ENCODE measurements at regions not wholly inside any gene's neighbourhood (a gene's known extent, or its start where the extent isn't known, plus 50 kb on each side); places are given as distances from the start of the nearest gene placed in this dataset.
A peak's percentile ranks its signal among the peaks of the same experiment; 100 is the strongest.

DNA sequence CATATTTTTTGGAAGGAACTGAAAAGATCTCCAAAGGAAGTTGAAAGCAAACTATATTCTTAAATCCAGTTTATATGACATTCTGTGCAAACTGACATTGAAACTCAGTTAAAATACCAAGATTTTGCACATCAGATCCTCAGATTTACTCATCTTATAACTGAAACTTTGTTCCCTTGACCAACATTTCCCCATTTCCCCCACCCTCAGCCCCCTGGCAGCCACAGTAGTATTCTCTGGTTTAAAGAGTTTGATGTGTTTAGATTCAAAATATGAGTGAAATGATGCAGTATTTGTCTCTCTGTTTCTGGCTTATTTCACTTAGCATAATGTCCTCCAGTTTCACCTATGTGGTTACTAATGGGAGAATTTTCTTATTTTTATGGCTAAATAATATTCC is 99.2 kb upstream of the ITGA4 start:
- peak; percentile 20 for DNase-seq

DNA sequence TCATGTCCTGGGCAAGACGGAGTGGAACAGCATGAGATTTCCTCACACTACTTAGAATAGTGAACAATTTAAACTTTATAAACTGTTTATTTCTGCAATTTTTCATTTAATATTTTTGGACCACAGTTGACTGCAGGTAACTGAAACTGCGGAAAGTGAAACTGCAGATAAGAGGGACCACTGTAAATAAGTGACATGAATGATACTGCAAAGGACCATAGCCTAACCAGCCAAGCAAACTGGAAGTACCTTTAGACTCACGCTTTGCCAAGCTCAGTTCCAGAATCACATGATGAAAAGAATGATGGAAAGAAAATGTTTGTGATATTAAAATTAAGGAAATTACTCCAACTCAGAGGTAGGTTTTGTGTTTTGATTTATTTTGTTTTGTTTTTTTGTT is 94.6 kb upstream of the ITGA4 start:
- DNase-seq = no peak

DNA sequence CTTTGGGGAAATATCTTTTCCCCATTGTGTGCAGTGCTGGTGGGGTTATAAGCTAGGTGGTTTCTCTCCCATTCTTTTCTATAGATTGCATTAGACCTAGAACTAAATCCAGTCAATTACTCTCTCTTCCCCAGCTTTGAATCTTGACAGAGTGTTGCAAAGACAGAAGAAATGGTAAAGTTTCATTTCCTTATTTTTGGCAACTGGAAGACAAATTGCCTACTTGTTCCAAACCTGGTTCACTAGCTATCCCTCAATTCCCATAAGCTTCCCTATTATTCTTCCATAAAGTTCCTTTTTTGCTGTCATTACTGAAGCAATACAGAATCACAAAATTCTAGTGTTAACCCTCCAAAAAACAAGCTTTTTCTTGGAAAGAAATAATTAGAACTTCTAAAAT is 94.0 kb upstream of the ITGA4 start:
- DNase-seq = no peak

DNA sequence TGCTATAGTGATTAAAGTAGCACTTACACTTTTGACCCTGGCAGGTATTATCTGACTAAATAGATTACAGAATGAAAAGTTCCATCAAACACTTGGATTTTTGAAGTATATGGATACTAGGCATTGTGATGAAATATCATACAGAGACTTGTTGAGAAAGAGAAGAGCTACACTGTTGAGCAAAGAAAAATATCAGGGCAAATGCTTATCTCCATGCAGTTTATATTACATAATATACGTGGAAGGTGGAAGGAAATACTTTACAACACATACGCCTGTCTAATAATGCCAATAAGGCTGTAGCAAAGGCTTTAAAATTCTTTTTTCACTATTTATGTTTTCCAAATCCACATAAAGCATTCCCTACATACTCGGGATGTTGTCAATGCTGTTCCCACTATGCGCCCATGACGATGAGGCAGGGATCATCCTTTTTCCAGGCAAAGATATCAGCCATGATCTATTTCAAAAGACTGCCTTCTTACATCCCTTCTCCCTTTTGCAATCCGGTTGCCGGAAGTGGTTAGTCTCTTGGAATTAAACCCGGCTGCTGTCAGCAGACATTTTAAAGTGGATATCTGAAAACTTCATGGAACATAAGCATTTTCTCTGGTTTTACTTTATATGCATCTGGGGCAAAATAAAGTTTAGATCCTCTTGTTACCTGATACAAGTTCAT is 92.6 kb upstream of the ITGA4 start:
- DNase-seq = no peak

DNA sequence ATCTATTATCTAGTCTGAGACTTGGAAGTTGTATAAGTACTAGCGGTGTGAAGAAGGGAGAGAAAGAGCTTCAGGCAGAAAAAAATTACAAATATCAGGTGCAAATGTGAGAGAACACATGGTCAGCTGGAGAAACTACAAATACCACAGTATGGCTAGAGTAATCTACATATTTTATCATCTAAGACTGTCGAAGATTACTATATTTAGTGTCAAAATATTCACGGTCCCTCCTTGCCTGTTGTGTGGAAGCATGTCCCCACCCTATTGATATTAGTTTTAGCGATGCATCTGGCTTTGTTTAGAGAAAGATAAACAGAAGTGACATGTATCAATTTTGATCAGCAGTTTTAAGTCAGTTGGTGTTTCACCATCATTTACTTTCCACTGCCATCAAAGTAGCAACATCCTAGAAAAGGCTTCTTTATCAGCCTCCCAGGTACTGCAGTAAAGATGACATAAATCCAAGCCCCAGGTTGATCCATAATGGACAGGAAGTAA is 90.5 kb upstream of the ITGA4 start:
- DNase-seq = no peak

DNA sequence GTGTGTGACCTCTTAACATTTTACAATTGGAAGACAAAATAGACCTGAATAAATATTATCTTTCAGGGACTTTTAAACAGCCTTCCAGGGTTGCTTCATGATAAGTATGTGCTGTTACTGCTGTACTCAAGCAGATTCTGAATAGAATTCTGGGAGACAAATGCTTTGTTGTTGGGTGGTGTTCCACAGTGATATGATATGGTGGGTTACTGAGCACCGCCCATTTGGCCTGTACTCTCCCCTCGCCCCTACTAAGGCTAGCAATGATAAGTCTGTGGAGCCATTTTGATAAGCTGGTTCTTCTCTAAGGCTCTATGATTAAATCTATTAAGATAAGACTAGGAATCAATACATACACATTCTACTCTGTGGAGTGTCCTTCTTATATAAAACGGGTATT is 89.8 kb upstream of the ITGA4 start:
- DNase-seq = no peak

DNA sequence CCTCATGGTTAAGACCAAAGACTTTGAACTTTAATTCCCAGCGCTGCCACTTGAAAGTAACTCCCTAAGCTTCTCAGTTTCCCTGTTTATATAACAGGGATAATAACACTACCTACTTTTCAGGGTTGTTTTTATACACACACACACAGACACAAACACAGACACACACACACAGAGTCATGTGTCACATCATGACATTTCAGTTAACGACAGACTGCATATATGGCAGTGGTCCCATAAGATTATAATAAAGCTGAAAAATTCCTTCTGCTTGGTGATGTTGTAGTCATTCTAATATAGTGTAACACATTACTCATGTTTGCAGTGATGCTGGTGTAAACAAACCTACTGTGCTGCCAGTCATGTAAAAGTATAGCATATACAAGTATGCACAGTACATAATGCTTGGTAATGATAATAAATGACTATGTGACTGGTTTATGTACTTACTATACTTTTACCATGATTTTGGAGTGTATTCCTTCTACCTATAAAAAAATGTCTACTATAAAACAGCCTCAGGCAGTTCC is 89.2 kb upstream of the ITGA4 start:
- DNase-seq = no peak

DNA sequence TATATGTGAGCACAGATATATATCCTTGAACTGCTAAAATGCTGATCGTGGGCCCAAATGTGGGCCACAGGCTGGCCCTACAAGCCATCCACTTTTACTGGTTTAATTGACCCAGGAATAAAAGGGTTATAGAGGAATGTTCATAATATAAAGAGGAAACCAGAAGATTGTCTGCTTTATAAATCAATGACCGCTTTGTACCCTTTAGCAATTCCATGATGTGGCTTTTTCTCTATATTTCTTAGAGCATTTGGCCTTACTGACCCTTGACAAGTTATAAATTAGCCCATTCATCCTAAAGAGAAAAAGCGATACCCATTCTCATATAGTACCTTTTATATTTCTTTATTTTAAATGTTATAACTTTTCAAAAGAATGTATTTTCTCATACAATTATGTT is 87.1 kb upstream of the ITGA4 start:
- DNase-seq = no peak

DNA sequence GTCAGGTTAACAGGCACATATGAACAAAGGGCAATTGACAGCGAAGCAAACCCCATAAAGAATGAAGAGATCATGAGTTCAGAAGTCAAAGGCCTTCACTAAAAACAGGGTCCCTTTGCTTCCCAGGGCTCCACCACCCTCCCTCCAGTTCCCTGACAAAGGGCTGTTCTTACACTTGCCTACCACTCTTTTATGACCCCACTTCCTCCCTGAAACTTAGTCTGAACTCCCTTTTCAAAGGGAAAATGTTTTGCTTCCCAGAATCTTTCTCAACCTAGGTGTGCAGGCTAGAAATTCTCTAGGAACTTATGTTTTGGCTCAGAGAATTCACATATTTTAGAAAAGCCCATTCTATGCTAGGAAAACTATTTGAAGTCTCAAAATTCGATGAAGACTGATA is 86.0 kb upstream of the ITGA4 start:
- no peak for DNase-seq

DNA sequence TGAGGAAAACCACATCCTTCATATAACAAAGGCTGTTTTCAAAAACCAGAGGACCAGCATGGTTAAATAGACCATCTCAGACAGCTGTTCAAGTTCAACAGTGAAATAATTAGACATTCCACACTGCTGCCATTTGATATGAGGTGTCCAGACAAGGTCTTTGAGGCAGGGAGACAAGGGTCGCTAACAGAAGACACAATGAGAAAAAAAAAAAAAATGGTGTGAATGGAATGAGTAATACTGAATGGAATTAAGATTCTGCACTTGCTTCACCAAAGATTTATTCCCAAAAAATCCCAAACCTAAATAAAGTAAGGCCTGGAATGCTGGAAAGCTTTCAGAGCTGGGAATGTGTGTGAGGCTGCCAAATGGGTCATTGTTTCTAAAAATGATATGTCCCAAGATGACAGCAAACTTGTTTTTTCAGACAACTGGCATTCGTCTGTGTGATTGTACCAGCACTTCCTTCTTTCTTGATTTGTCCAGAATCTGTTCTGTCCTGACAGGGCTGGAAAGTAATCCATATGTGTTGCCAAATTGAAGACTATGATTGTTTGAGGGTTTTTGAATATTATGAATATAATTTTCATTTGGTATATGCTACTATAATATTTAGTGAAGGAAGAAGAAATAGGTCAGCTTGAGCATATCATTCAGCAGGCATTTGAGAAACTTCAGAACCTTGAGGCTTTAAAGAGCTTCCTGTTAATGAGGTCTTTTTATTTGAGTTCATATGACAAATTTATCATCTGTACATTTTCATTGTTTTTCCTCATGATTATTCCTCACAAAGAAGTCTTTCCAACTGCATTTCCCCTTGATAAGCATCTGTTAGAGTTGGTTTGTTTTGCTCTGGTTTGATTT is 85.2 kb upstream of the ITGA4 start:
- no peak for DNase-seq

DNA sequence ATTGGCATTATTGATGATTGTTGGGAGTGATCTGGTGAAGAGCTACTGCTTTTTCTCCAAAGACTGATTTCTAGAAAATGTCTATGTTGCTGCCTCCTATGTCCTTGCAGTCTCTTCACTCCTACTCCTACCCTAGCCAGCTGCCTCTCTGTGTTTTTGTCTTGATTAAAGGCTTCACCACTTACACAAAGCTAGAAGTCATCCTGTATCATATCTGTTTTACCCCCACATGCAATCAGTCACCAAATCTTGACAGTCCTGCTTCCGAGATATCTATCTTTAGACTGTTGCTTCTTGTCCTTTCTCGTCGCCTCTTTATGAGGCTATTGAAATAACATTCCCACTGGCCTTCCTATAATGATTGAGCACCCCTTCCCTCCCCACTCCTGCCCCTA is 84.5 kb upstream of the ITGA4 start:
- no peak for DNase-seq

DNA sequence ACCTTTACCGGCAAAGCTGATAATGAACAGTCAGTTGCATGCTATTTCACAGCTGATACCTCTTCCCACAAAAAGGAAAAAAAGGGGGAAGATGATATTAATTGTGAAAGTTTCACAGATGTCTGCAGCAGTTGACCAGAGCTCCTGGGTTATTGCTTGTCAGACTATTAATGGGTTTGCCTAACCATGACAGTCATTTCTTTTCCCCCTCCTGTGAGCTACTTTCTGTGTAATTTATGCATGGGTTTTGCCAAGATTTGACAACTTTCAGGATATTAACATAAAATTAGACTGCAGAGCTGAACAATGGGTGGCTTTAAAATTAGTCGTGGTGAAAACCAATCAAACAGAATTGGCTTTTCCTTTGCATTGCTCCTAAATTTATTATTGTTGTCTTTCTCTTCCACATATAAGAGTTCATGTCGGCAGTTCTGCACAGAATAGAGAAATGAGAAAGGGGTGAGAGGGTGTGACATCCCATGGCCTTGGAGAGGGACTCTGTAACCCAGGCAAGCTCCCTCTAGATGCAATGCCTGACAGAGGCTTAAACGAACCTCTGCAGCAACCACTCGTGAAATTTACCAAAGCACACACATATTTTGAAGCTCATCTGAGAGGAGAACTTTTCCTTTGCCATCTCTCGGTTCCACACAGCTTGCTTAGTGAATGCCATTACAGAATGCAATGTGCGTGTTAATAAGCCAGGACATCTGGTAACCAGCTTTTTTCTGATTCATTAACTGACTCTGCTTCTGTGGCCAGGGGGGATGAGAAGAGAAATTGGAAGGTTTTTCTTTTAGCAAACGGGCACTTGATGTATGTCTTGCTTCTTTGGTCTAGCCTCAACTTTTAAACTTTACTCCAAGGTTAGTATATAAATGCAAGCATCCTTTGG is 82.2 kb upstream of the ITGA4 start:
- DNase-seq = no peak

DNA sequence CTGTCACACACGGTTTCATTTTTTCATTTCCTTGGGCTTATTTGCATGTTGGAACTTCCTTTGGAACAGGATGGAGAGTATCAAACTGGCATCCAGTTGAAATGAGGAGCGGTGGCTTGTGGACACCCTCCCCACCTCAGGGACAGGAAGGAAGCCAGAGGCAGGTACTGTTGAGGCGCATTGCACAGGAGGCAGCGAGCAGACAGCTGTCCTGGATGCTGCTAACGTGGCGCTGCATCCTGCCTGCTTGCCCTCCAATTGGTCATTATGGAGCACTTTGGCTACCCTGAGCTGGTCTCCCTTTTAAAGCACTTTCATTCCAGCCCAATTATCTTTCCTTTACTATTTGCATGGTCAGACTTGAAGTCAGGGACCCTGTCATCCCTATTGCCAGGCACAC is 80.7 kb upstream of the ITGA4 start:
- no peak for DNase-seq

DNA sequence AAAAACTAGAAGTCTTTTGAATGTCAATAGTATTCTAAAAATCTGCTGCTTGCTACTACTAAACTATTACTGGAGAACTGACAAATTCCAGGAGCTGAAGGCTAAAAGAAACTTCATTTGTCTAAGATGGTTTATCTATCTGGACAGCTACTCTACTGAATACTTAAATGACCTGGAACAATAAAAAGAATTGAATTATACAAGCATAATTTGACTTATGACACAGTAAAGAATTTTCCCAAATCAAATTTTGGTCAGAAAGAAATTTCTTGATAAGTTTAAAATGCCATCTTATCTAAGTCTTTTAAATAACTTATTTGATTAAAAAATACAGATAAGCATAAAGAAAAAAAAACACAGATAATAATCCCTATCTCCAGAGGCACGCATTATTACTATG is 80.2 kb upstream of the ITGA4 start:
- DNase-seq = no peak

DNA sequence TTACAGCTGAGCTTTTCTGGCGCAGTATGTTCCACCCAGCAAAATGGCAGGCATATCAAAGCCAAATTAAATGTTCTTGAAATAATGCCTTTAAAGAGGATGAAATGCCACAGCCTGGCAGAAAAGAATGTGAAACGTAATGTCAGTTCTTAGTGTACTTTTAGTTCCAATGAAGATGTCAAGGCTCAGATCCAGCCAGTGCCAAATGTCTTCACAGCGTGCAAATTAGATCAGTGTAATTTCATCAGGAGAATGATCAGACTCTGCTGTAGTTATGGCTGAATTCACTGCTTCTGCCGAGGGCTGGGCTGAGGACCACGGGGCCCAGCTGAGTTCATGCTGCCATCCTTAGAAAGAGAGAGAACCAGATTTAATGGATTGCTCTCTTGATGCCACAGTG is 78.7 kb upstream of the ITGA4 start:
- DNase-seq = no peak

DNA sequence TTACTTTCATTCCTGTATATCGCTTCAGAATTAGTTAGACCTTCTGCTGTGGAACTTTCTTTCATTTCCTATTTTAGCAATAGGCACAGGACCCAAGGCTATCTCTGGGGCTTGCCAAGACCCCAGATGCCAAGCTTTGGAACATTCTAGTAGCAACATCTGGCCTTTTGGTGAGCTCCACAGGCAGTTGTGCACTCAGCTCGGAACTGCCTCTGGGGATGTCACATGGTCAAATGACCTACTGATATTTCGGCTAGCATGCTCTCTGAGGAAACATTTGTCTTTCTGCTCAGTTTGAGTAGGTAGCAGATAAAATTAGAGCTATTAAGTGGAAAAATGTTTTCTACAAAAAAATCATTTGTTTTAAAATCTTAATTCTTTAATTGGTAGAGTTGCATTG is 76.6 kb upstream of the ITGA4 start:
- DNase-seq = no peak

DNA sequence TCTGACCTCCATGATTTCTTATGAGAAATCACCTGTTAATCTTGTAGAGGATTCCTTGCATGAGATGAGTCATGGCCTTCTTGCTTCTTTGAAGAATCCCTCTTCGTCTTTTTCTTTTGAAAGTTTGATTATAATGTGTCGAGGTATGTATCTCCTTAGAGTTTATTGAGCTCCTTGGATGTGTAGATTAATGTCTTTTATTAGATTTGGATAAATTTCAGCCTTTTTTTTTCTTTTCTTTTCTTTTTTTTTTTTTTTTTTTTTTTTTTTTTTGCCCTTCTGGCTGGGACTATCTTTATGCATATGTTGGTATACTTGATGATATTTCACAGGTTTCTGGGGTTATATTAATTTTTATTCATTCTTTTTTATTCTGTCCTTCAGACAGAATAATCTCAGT is 72.3 kb upstream of the ITGA4 start:
- no peak for DNase-seq

DNA sequence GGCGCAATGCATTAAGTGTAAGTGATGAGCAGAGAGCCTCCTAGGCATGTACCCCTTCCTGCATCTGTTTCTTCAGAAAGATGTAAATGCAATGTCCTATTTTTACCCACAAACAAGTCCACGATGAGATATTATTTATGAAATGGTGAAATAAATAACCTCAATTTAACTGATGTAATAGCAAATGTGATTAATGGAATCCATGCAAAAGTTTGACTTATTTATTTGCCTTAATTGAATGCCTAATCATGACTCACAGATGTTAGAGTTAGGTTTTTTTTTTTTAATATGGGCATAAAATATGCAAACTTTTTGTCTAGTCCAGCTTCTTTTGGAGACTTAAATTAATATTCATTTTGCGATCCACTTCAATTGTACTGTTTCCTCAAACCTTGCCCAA is 67.7 kb upstream of the ITGA4 start:
- DNase-seq = no peak

DNA sequence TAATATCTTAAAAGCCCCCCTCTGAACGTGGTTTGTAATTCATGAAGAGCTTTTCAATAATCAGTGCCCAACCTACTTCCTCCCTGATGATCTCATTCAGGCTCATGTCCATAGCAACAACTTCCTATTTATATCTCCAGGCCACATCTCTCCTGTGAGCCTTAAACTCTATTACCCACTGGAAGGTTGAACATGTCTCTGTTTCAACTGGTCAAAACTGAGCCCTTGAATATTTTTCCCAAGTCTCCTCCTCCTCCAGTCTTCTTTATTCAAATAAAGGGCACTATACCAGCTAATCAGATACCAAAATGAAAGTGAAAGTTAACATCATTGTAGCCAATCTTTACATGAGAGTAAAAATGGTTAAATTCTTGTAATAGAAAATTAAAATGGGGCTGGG is 63.7 kb upstream of the ITGA4 start:
- no peak for DNase-seq

DNA sequence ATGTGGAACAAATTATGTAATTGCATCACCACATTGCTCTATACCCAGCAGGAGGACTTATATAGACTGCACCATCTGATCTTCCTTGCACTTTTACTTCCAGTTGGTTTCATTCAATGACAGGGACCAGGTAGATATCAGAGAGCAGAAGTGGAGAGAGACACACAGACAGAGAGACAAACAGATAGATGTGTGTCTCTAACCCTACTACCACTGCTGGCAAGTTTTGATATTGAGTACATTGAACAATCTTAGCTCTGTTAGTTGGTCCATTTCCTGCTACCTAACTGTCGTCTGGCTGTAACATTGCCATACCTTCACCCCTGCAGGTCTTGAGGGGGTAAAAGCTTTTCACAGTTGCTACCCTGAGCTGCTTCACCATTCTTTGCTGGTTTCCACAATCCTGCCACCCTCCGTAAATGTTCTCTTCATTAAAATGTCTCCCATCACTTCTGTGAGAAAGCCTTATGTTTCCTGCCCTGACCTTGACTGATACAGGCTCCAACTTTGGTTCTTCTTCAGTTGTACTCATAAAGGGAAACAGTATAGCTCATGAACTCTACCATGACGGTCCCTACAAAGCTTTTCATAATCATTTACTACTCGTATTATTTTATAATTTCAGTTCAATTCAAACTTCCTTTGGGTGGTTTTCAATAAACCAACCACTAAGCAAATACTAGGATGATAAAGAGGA is 62.3 kb upstream of the ITGA4 start:
- no peak for DNase-seq

DNA sequence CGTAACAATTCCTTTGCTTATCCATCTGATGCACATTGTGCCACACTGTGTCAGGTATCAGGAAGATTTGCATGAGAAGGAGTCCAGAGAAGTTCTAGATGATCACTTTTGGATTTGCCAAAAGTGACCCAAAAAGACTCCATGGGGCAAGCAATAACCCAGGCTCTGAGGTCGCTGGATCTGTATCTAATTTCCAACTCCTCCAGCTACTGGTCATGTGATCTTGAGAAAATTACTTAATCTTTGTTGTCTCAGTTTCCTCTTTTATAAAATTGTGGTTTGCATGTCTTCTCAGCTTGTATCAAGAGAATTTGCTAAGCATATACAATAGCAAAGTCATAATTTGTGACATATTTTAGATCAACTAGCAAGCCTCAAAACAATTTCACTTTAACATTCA is 61.3 kb upstream of the ITGA4 start:
- DNase-seq = no peak

DNA sequence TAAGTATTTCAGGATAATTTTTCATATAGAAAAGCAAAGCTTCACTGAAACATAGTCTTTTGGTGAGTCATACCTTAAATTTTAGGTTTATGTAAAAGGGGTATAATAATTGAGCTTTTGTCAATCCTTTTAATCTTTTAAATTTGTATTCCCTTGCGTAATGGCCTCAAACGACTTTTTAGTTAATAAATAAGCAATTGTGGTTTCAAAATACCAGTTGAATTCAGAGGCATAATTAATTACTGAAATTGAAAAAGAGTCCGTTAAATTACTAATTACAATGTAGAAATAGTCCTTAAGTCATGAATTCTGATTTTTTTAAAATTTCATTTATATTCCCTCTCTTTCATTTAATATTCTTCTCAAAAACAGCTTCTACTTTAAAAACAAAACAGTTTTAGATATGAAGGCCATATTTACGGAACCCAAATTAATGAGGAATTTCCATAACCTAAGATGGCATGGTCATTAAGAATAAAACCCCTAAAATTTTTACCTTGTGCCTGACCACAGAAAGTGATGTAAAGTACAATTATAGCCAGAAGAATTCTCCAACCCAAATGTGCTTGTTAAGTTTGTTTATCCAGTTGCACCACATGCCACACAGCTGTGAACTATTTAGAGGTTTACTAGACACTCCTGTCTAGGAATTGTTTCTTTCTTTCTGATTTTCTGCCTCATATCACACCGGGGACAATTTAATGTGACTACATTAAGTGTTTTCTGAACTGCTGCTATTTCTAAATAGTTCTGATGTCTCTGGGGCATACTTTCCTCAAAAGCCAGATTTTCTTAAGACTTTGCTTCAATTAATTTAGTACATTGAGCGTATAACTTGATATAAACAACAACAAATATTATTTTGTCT is 60.7 kb upstream of the ITGA4 start:
- no peak for DNase-seq

Data from activated CD4-positive, alpha-beta T cell treated with anti-CD3 and anti-CD28 coated beads for 48 hours (primary cell).